Fibroblast of the aortic adventitia (primary cell): ENCODE measurements at regions not wholly inside any gene's neighbourhood (a gene's known extent, or its start where the extent isn't known, plus 50 kb on each side); places are given as distances from the start of the nearest gene placed in this dataset.
"Not testable (repeated sequence)": the region's sequence is repeated elsewhere in the genome, so short reads cannot be mapped to it uniquely, and the experiment has no call there.

Experiments
- DNase-seq: peaks from one replicate; pipeline ENCODE4 v3.0.0-alpha.2; 2010; ENCODE audit warnings: low read depth
- H3K4me3 ChIP-seq: 2 replicates; pipeline ENCODE4 v1.5.1; 2011; ENCODE audit warnings: low read depth, mild to moderate bottlenecking, control low read depth, low read length, moderate library complexity
- TF ChIP-seq, protein P1 (sequence below): IDR thresholded peaks from 2 replicates; pipeline ENCODE4 v1.5.1; 2011; ENCODE audit warnings: mild to moderate bottlenecking, low read length, control low read depth, inconsistent platforms; ENCODE audit not compliant: insufficient read depth

DNA sequence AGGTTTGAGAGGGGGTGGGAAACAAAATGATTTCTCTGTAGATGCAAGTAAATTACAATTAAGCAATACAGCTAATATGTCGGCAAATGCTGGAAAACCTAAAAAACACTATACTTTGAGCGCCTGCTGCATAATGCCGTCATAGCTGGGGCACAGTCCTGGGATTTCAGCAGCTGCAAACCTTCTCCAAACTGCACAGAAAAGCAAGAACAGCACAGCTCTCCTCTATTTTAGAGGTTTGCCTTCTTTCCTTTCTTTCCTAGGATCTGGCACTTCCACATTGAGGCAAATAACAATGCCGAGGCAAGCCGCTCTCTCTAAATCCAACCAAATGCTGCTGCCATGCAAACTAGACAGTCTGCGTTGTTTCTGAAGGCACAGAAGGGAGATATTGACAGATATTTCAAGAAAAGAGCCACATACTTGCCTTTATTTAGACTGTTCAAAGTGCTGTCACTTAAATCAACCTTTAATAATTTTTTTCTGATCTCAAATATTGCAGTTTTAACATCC is 287.1 kb upstream of the G2E3 start:
- no peak for DNase-seq
- TF ChIP-seq, protein P1, sequence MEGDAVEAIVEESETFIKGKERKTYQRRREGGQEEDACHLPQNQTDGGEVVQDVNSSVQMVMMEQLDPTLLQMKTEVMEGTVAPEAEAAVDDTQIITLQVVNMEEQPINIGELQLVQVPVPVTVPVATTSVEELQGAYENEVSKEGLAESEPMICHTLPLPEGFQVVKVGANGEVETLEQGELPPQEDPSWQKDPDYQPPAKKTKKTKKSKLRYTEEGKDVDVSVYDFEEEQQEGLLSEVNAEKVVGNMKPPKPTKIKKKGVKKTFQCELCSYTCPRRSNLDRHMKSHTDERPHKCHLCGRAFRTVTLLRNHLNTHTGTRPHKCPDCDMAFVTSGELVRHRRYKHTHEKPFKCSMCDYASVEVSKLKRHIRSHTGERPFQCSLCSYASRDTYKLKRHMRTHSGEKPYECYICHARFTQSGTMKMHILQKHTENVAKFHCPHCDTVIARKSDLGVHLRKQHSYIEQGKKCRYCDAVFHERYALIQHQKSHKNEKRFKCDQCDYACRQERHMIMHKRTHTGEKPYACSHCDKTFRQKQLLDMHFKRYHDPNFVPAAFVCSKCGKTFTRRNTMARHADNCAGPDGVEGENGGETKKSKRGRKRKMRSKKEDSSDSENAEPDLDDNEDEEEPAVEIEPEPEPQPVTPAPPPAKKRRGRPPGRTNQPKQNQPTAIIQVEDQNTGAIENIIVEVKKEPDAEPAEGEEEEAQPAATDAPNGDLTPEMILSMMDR: no peak
- H3K4me3 ChIP-seq: no peak overlapping the region

DNA sequence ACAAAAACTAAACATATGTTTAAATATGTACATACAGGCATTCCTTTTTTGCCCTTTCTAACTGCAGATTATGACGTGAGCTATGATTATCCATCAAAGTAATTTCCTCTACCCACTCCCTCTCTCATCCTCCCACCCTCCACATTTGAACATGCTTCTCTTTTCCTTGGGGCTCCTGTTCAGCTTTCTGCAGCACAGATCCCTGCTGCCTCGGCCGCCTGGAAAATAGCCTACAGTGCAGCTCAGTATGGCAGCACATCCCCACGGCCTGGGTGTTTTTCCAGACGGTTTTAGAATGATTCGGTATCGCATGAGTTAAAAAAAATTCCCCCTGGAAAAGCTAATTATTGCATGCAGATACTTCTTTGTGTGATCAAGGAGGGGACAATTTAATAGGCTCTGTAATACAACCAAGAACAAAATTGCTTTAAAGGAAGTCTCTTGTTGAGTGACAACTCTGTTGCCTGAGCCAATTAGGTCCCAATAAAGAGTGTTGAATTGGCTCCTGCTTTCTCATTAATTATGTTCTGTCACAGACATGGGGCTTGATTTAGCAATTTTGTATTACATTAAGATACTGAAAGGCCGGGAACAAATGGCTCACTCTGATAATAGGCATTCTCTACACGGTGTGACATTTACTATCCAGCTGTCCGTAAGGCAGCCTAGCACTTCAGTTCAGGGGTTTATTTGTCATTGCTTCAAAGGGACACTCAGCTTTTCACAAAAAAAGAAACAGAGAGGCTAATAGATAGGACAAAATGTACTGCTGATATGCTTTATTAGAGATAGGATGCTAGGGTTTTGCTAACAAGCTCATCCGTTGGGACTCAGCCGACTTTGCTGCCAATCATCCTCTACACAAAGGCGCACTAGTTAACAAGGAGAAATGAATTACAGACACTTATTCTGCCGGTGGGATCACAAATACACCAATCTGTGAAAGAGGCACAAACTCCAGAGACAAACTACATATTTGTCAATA is 285.8 kb upstream of the G2E3 start:
- H3K4me3 ChIP-seq: no peak overlapping the region
- TF ChIP-seq, protein P1: no peak
- no peak for DNase-seq

DNA sequence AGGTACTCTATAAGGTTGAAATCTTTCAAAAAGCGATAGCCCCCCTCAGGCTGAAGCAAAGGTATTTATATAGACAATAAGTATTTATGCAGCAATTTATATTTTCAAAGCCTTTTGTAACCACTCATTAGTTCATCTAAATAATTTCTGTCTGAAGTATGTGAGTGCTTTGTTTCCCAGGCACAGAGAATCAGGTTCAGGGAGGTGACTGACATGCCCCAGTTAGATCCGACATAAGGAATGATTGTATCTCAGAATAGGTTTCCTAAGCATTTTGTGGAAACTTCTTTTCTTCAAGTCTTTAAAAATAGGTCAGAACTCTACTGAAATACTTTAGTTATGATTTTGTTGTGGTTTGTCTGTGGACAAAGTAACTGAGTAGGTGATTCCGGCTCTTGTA is 283.4 kb upstream of the G2E3 start:
- no peak for DNase-seq
- TF ChIP-seq, protein P1: no peak
- H3K4me3 ChIP-seq: no peak overlapping the region

DNA sequence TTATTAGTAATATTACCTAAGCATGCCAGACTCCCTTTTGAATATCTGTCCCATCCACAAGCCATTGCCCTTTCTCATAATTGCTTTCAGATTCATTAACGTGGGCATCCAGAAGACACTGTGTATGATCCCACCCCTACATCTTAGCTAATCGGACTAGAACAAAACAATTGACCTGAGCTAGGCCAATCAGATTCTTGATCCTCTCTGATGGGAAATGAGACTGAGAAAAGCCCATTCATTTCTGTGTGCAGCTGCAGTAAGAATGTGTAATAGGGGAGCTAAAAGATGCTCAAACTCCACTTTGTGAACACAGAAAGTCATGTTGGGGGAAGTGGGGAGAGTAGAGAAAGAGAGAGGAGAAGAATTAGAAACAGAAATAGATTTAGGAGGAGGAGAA is 281.7 kb upstream of the G2E3 start:
- TF ChIP-seq, protein P1: no peak
- no peak overlapping the region for H3K4me3 ChIP-seq
- DNase-seq: no peak

DNA sequence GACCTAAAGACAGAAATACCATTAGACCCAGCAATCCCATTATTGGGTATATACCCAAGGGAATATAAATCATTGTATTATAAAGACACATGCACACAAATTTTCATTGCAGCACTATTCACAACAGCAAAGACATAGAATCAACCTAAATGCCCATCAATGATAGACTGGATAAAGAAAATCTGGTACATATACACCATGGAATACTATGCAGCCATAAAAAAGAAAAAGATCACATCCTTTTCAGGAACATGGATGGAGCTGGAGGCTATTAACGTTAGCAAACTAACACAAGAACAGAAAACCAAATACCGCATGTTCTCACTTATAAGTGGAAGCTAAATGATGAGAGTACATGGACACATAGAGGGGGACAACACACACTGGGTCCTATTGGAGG is 280.1 kb upstream of the G2E3 start:
- not testable (repeated sequence) for H3K4me3 ChIP-seq, DNase-seq

DNA sequence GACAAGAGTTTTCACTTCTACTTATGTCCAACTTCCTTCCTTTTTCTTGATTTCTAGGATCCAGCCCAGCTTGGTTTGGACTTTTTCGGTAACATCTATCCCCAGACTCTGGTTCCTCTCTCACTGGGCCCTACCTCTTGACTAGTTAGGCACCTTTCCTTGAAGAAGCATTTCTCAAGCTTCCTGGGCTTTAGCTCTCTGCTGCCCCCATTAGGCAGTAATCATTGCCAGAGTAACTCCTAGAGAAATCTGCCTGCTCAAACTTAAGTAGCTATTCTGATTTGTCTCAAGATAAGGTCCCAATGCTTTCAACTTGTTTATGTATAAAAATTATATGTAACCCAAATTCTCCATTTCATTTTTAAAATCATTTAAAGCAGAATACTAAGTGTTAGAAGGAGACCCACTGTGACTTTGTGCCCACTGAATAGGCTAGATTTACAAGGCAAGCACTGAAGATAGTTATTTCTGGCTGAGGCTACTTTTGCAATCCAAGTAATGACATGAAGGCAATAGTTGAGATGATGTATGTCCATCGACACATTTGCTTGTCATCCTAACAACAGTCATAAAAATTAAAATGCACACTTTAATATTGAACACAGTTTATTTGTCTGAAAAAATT is 275.0 kb upstream of the G2E3 start:
- peak; percentile 67 for DNase-seq
- no peak overlapping the region for H3K4me3 ChIP-seq
- TF ChIP-seq, protein P1: peak; percentile 92

DNA sequence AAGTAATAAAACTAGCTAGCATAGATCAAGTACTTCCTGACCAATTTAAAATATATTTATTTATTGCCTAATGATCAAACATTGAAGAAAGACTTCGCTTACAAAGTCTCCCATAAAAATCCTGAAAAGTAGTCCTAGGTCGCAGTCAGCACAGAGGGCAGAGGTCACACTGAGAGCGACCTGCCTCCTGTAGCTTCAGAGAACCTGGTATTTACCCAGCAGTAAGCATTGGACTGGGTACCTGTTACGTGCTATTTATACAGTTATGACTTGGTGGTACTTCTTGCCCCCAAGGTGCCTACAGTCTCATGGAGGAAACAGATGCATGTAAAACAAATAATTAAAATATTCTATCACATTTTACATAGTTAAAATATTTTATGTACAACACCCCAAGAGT is 274.1 kb upstream of the G2E3 start:
- DNase-seq: no peak
- TF ChIP-seq, protein P1: no peak
- H3K4me3 ChIP-seq: no peak overlapping the region
